GM19025 (cell line): ENCODE measurements at regions not wholly inside any gene's neighbourhood (a gene's known extent, or its start where the extent isn't known, plus 50 kb on each side); places are given as distances from the start of the nearest gene placed in this dataset.

Source experiments
- ATAC-seq: cut with Tn5 transposase; IDR thresholded peaks from one replicate; pipeline ENCODE4 v1.9.1; 2021; ENCODE audit warnings: mild to moderate bottlenecking, low read depth, moderate library complexity; ENCODE audit not compliant: unreplicated experiment

DNA sequence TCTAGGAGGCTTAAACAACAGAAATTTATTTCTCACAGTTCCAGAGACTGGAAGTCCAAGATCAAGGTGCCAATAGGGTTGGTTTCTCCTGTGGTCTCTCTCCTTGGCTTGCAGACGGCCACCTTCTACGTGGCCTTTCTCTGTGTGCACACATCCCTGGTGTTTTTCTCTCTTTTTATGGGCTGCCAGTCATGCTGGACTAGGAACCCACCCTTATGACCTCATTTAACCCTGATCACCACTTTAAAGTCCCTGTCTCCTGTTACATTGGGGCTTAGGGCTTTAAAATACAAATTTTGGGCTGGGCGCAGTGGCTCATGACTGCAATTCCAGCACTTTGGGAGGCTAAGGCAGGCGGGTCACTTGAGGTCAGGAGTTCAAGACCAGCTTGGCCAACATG, 157.1 kb downstream of the TLE1 start:
- ATAC-seq: no peak

DNA sequence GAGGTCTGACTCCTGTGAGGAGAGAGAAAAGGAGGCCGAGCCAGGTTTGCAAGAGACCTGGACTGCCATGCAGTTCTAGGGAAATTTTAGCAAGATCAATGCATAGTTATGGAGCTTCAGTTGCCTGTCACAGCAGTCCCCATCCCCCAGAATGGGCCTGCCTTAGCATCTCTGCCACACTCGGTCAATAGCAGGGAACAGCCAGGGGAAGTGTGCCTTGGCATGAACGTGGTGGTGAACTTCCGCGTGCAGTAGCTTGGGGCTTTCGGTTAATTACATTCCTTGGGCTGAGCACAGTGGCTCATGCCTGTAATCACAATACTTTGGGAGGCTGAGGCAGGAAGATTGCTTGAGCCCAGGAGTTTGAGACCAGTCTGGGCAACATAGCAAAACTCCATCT, 157.8 kb downstream of the TLE1 start:
- ATAC-seq: no peak

DNA sequence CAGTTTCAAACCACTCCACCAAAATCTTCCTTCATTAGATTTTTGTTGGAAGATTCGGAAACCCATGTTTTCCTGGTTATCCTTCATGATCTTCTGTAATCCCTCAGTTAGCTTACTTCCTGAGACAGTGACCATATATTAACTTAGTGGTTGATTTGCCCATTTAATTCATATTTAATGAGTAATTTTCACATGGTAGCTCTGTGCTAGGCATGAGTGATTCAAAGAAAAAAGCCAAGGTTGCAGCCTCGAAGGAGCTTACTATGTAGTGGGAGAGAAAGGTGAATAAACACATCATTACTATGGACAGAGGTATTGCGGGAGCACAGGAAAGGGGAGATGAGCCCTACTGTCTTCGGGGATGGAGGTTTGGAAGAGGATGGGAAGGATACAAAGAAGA, 158.5 kb downstream of the TLE1 start:
- ATAC-seq: no peak

GRCh38 chr9:81530310-81530810, 159.0 kb downstream of the TLE1 start:
- no peak for ATAC-seq

DNA sequence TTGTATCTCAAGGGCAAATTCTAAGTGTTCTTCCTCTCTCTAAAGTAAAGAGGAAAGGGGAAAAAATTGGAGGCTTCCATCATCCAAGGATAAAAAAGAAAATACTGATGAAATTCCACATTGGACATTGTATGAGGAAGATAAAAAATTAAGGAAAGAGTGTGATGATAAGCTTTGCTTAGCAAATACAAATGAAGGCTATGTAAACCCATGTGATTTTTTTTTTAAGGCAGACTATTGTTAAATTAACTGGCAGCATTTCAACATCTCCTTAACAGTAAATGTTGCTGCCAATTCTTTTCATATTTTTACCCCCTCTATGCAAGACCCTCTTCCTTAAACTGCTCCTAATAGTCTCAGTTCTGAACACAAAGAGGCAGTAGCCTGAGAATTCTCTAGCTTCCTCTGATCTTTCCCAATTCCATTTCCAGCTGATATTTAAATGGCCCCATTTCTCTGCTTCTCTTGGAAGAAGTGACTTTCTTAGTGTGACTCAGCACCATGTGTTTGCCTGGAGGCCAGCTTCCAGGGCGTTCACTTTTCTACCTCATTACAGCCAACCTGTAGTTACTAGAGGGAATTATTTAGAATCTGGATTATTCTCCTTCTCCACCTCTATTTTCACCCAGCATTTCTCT, 159.7 kb downstream of the TLE1 start:
- no peak for ATAC-seq

DNA sequence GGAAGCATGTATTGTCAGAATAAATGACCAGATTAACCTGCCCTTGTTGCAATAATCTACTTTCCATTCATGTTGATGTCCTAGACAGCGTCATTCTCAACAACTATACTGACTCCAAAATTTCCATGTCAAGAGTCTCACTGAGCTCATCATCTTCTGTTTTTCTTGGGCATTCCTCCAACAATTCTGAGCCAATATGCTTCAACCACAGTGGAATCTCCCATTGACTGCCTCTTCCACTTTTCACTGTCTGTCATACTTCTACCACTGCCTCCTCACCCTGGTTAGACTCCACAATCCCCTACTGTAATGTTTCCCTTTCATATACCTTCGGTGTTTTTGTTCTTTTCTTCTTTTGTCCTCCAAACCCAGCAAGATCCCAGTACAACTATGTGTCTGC, 162.8 kb downstream of the TLE1 start:
- no peak for ATAC-seq

DNA sequence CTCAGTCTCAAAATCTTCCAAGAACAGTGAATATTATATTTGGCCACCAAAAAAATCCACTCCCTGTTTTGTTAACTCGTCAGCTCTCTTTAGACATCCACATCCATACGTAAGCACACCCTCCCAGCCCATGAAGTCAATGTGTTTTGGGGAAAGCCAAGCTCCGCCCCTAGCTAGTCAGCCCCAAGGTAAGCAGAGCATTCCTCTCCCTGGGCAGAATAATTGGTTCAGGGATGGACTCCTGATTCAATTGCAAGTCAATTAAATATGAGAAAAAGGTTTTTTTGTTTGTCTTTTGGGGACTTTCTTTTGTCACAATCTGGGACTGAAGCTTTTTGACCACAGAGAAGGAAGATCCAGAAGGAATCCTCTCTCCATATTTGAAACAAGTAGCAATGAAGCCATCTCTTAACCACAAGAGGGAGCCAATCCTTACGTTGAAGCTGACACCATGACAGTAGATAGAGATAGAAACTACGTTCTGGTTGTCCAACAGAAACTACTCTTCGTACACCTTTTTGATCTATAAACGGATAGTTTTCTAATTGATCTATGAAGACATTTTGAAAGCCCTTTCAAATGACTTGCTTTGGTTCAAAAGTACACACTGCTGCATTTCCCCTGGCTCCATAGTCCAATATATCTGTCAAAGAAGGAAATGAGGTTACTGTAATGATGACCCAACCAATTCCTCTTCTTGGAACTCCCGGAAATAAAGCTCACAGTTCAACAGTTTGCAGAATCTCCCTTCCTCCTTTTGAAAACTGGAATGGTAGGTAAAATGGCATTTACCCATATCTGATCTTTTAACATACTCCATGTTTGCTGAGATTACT, 166.4 kb downstream of the TLE1 start:
- no peak for ATAC-seq

DNA sequence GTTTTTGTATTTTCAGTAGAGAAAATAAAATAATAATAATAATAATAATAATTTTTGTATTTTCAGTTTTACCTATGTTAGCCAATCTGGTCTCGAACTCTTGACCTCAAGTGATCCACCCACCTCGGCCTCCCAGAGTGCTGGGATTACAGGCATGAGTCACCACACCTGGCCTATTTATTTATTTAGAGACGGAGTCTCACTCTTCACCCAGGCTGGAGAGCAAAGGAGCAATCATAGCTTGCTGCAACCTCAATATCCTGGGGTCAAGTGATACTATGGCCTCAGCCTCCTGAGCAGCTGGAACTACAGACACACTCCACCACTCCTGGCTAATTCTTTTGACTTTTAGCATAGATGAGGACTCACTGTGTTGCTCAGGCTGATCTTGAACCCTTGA, 167.5 kb downstream of the TLE1 start:
- ATAC-seq: no peak

DNA sequence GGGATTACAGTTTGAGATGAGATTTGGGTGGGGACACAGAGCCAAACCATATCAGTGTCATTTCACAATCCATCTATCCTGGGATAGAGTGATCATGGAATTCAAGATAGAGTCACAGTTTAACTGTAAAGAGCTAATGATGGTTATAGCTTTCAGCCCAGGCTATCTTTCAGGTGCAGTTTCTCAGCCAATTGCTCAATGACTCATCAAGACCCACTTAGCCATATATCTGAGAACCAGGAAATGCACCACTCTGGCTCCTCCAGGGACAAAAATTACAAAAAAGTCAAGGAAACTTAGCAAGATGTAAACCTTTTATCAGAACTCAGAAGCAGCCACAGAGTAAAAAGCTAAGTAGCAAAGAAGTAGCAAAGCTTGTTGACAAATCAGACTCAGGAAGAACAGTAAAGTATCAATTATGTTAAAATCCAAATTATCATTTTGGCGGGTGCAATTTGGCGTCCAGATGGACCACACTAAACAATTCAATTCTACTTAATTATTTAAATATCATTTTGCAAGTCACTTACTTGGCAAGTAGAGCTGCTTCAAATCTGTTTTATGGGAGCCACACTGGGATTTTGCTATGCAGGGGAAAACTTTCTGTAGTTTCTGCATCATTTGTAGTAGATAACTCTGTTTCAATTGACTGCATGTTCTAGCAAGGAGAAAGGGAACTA, 169.4 kb downstream of the TLE1 start:
- no peak for ATAC-seq

GRCh38 chr9:81517954-81518353, 171.4 kb downstream of the TLE1 start:
- ATAC-seq: no peak

- ATAC-seq: no peak
Observed at GRCh38 chr9:81513059-81513458, 176.3 kb downstream of the TLE1 start.

GRCh38 chr9:81512641-81513040, 176.7 kb downstream of the TLE1 start:
- no peak for ATAC-seq

- no peak for ATAC-seq
Observed at GRCh38 chr9:81508476-81508875, 180.9 kb downstream of the TLE1 start.

DNA sequence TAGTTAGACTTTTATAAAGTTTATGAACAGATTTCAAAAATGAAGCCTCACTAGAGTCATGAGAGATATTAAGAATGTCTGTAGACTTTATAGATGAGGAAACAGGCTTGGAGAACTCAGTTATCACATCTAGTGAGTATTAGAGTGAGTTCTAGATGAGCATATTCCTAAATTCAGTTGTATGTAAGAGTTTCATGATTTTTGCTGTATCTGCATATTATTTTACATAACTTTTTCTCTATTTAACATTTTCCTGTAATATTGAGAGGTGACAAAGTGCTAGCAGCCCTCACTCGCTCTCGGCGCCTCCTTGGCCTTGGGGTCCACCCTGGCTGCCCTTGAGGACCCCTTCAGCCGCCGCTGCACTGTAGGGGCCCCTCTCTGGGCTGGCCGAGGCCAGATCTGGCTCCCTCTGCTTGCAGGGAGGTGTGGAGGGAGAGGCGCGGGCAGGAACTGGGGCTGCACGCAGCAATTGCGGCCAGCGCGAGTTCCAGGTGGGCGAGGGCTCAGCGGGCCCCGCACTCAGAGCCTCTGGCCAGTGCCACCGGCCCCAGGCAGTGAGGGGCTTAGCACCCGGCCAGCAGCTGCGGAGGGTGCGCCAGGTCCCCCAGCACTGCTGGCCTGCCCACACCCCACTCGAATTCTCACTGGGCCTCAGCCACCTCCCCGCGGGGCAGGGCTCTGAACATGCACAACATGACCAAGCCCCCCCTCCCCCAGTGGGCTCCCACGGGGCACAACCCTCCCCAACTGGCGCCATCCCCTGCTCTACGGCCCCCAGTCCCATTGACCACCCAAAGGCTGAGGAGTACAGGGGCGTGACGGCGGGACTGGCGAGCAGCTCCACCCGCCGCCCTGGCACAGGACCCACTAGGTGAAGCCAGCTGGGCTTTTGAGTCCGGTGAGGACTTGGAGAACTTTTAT, 182.1 kb downstream of the TLE1 start:
- ATAC-seq: no peak

- ATAC-seq: no peak
Observed at GRCh38 chr9:81499594-81499993, 189.8 kb downstream of the TLE1 start.

DNA sequence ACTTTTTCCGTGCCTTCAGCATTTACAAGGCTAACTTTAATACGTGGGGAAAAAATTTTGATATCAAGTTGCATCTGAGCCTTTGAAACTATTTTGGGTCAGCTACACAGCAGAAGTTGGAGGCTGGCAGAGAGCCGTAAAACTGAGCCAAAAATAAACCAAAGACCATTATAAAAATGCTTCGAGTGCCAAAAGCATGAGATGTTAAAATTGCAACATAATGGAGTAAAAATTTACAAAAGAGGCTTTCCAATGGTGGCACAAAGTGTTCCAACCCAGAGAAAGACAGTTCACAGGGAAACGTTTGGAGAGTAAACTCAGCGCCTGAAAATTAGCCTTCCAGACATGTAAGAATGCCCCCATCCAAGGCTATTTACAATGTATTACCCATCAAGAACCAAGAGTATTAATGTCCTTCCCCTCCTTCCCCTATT, 190.3 kb downstream of the TLE1 start:
- no peak for ATAC-seq

DNA sequence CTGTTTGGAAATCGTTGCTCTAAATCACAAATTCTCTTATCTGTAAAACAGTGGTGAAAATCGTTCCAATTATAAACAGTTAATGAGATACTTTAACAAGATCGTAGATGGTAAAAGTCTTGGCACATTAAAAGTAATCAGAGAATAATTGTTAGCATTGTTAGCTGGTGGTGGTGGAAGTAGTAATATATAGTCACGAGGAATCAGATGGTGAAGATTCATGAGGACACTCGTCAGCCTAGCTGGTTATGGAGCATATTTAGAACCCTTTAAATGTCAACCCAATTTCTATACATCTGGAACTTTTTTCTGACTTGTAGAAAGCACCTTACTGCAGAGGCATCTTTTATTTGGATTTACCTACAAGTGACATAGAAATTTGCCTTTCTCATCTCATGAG, 190.8 kb downstream of the TLE1 start:
- no peak for ATAC-seq

GRCh38 chr9:81497091-81497490, 192.3 kb downstream of the TLE1 start:
- no peak for ATAC-seq

GRCh38 chr9:81492710-81493447, 196.5 kb downstream of the TLE1 start:
- no peak for ATAC-seq
